ENCODE measurements at regions not wholly inside any gene's neighbourhood (a gene's known extent, or its start where the extent isn't known, plus 50 kb on each side); places are given as distances from the start of the nearest gene placed in this dataset.

- FAIRE-seq (no peak), DNase-seq (ENCODE audit: low spot score in 2 of 2) (no peak)
Observed at GRCh38 chr1:4303303-4303702, 351.1 kb upstream of the AJAP1 start.

- DNase-seq (ENCODE audit: low spot score in 2 of 2) (no peak), FAIRE-seq (no peak)
Observed at GRCh38 chr1:4305526-4306301, 348.7 kb upstream of the AJAP1 start.

- FAIRE-seq = no peak
- DNase-seq (ENCODE audit: low spot score in 2 of 2) = no peak
Observed at GRCh38 chr1:4306559-4307467, 347.6 kb upstream of the AJAP1 start.

GRCh38 chr1:4307468-4307845 lies 347.0 kb upstream of the AJAP1 start:
- DNase-seq (ENCODE audit: low spot score in 2 of 2) (no peak), FAIRE-seq (no peak)

- DNase-seq (ENCODE audit: low spot score in 2 of 2) (no peak), FAIRE-seq (no peak)
Observed at GRCh38 chr1:4307911-4308545, 346.4 kb upstream of the AJAP1 start.

GRCh38 chr1:4308806-4309205 lies 345.6 kb upstream of the AJAP1 start:
- DNase-seq (ENCODE audit: low spot score in 2 of 2) = no peak
- FAIRE-seq = no peak

GRCh38 chr1:4309676-4310320 lies 344.6 kb upstream of the AJAP1 start:
- DNase-seq (ENCODE audit: low spot score in 2 of 2) = no peak
- no peak for FAIRE-seq

GRCh38 chr1:4310396-4310923 lies 343.9 kb upstream of the AJAP1 start:
- DNase-seq (ENCODE audit: low spot score in 2 of 2) (no peak), FAIRE-seq (no peak)

- DNase-seq (ENCODE audit: low spot score in 2 of 2) = no peak
- no peak for FAIRE-seq
Observed at GRCh38 chr1:4312024-4312423, 342.4 kb upstream of the AJAP1 start.

GRCh38 chr1:4315202-4315601 lies 339.2 kb upstream of the AJAP1 start:
- FAIRE-seq (no peak), DNase-seq (ENCODE audit: low spot score in 2 of 2) (no peak)

- no peak for FAIRE-seq
Observed at GRCh38 chr1:4317207-4317606, 337.2 kb upstream of the AJAP1 start.

GRCh38 chr1:4318720-4319119 lies 335.7 kb upstream of the AJAP1 start:
- DNase-seq (ENCODE audit: low spot score in 2 of 2) = no peak
- no peak for FAIRE-seq

More at GRCh38 chr1:4317207-4317606, 337.2 kb upstream of the AJAP1 start:
- no peak for DNase-seq (ENCODE audit: low spot score in 2 of 2)

- no peak for FAIRE-seq
Observed at GRCh38 chr1:4319496-4319895, 334.9 kb upstream of the AJAP1 start.

GRCh38 chr1:4322881-4323280 lies 331.5 kb upstream of the AJAP1 start:
- FAIRE-seq (no peak), DNase-seq (ENCODE audit: low spot score in 2 of 2) (no peak)

More at GRCh38 chr1:4319496-4319895, 334.9 kb upstream of the AJAP1 start:
- DNase-seq (ENCODE audit: low spot score in 2 of 2) = no peak

GRCh38 chr1:4323309-4323708 lies 331.1 kb upstream of the AJAP1 start:
- FAIRE-seq = no peak
- DNase-seq (ENCODE audit: low spot score in 2 of 2) = no peak

GRCh38 chr1:4324525-4324924 lies 329.9 kb upstream of the AJAP1 start:
- DNase-seq (ENCODE audit: low spot score in 2 of 2) (no peak), FAIRE-seq (no peak)

GRCh38 chr1:4327142-4327541 lies 327.3 kb upstream of the AJAP1 start:
- FAIRE-seq = no peak
- no peak for DNase-seq (ENCODE audit: low spot score in 2 of 2)

- FAIRE-seq (no peak), DNase-seq (ENCODE audit: low spot score in 2 of 2) (no peak)
Observed at GRCh38 chr1:4328402-4329071, 325.9 kb upstream of the AJAP1 start.

- no peak for FAIRE-seq
- DNase-seq (ENCODE audit: low spot score in 2 of 2) = no peak
Observed at GRCh38 chr1:4330805-4331766, 323.3 kb upstream of the AJAP1 start.
